HepG2 (cell line): ENCODE measurements at regions not wholly inside any gene's neighbourhood (a gene's known extent, or its start where the extent isn't known, plus 50 kb on each side); places are given as distances from the start of the nearest gene placed in this dataset.

ENCODE experiments used
- ATAC-seq: fragments of 200-7000 bp; cut with Tn5 transposase; 3 replicates; pipeline ENCODE4 v1.9.1; 2020; ENCODE audit warnings: mild to moderate bottlenecking, moderate library complexity
- BruUV-seq: library from RNA; stranded (reverse); fragments of 400-500 nt; replicated peaks from 2 replicates; lab custom pipeline; 2021; lab: Mats Ljungman, UMichigan
- CTCF ChIA-PET: fragments of 300-600 bp; formaldehyde crosslinking; extraction: SDS; loops from one replicate; lab custom pipeline; 2021; ENCODE audit warnings: low total read pairs, inconsistent platforms, low intra/inter-chr PET ratio; lab: Yijun Ruan, JAX
- POLR2A ChIA-PET: fragments of 350-600 bp; sonication (Branson Sonifier 250); formaldehyde crosslinking; loops from one replicate; lab custom pipeline; 2020; ENCODE audit warnings: antibody characterized with exemption, inconsistent platforms; lab: Yijun Ruan, JAX
- DNase-seq: peaks from one replicate; pipeline ENCODE4 v3.0.0-alpha.2; 2015; ENCODE audit warnings: low spot score
- FAIRE-seq: peaks from 3 replicates; lab custom pipeline; 2011; peaks lifted over from hg19 to GRCh38; lab: Jason Lieb, UNC
- H2AFZ ChIP-seq: one replicate; pipeline ENCODE4 v1.6.1; 2011; ENCODE audit warnings: low read length, inconsistent platforms
- H3K27ac ChIP-seq: fragments of 300-600 bp; 3 replicates; pipeline ENCODE4 v1.8.0; 2011; ENCODE audit warnings: mixed run types, mild to moderate bottlenecking, mixed read lengths, low read length, inconsistent platforms; ENCODE audit not compliant: insufficient read depth; ENCODE audit errors: extremely low read length
- H3K27me3 ChIP-seq, 2 experiments: fragments of 200-600 bp in 1 of 2; 2 replicates in 1 of 2; 3 replicates in 1 of 2; pipeline versions ENCODE4 v1.6.0 to v1.8.0; 2011; ENCODE audit warnings: low read length in 2 of 2, mild to moderate bottlenecking in 2 of 2, moderate library complexity in 2 of 2, inconsistent platforms in 1 of 2; ENCODE audit not compliant: insufficient read depth in 2 of 2, control insufficient read depth in 1 of 2
- H3K36me3 ChIP-seq, 2 experiments: fragments of 200-600 bp in 1 of 2; replicated peaks in 1 of 2; 2 replicates in 1 of 2; 3 replicates in 1 of 2; pipeline versions ENCODE4 v1.5.1 to v1.8.0; 2011; ENCODE audit warnings: low read length in 2 of 2, inconsistent platforms in 1 of 2; ENCODE audit not compliant: insufficient read depth in 2 of 2, control insufficient read depth in 1 of 2
- H3K4me1 ChIP-seq: 2 replicates; pipeline ENCODE4 v1.5.1; 2012; ENCODE audit warnings: low read length, inconsistent platforms; ENCODE audit not compliant: insufficient read depth
- H3K4me2 ChIP-seq: 2 replicates; pipeline ENCODE4 v1.6.0; 2011; ENCODE audit warnings: low read depth, low read length, inconsistent platforms
- H3K4me3 ChIP-seq, 3 experiments: fragments of 200-600 bp in 1 of 3; sonication (generic), shearing (Covaris generic) in 1 of 3; replicated peaks in 1 of 3; 2 replicates each; pipeline ENCODE4 v1.5.1; 2011 to 2016; ENCODE audit warnings: low read length in 3 of 3, inconsistent platforms in 2 of 3, low read depth in 2 of 3, mild to moderate bottlenecking in 2 of 3, control low read depth in 1 of 3, mixed read lengths in 1 of 3; ENCODE audit not compliant: insufficient read depth in 1 of 3
- H3K79me2 ChIP-seq: one replicate; pipeline ENCODE4 v1.6.1; 2011; ENCODE audit warnings: low read length, inconsistent platforms; ENCODE audit not compliant: insufficient read depth
- H3K9ac ChIP-seq: 2 replicates; pipeline ENCODE4 v1.6.0; 2011; ENCODE audit warnings: mild to moderate bottlenecking, low read depth, low read length, inconsistent platforms; ENCODE audit not compliant: insufficient read depth
- H3K9me3 ChIP-seq: 2 replicates; pipeline ENCODE4 v1.5.1; 2012; ENCODE audit warnings: mild to moderate bottlenecking, low read length
- H4K20me1 ChIP-seq: 2 replicates; pipeline ENCODE4 v1.6.0; 2011; ENCODE audit warnings: inconsistent platforms, mild to moderate bottlenecking, low read length, moderate library complexity; ENCODE audit not compliant: insufficient read depth
- CREM ChIP-seq, 2 experiments: sonication (generic) in 1 of 2; formaldehyde crosslinking in 1 of 2; IDR thresholded peaks; 2 replicates each; pipeline versions ENCODE4 v1.4.0 to v1.6.1; 2016 to 2020; ENCODE audit warnings: antibody characterized with exemption in 1 of 2, mild to moderate bottlenecking in 1 of 2, missing genetic modification reagents in 1 of 2
- NFKB2 ChIP-seq: sonication (generic); formaldehyde crosslinking; IDR thresholded peaks from 2 replicates; pipeline ENCODE4 v1.4.0; 2020; ENCODE audit warnings: missing genetic modification reagents, borderline replicate concordance
- ZNF101 ChIP-seq: sonication (generic); formaldehyde crosslinking; IDR thresholded peaks from 2 replicates; pipeline ENCODE4 v1.4.0; 2020; ENCODE audit warnings: mild to moderate bottlenecking, low read depth, missing genetic modification reagents, borderline replicate concordance
- ZNF780A ChIP-seq: sonication (generic); formaldehyde crosslinking; IDR thresholded peaks from 2 replicates; pipeline ENCODE4 v1.8.0; 2022; ENCODE audit warnings: mild to moderate bottlenecking, missing genetic modification reagents, moderate library complexity
- WGBS: methylation state at CpG from one replicate; pipeline ENCODE4 v1.1.6; 2017; ENCODE audit warnings: low lambda C conversion rate; 5-methylcytosine and 5-hydroxymethylcytosine counted together
- in situ Hi-C: cut with HindIII; loops from 2 replicates; pipeline ENCODE4 v1.10.0; 2017; ENCODE audit warnings: low pct_unique_long_range_greater_than_20kb; ENCODE audit not compliant: extremely low pct_ligation_motif_present
- intact Hi-C: fragments of 100-400 bp; cut with micrococcal nuclease; formaldehyde crosslinking; loops from one replicate; pipeline ENCODE4 v1.10.0; 2022; ENCODE audit not compliant: unreplicated experiment
- TF ChIP-seq, protein P1 (sequence below): sonication (generic); formaldehyde crosslinking; IDR thresholded peaks from 2 replicates; pipeline ENCODE4 v1.4.0; 2020; ENCODE audit warnings: missing genetic modification reagents
- TF ChIP-seq, protein P2 (sequence below): IDR thresholded peaks from 2 replicates; pipeline ENCODE4 v1.6.1; 2016; ENCODE audit warnings: low read depth, borderline replicate concordance

- no peak for TF ChIP-seq ZNF780A
- TF ChIP-seq CREM (IDR thresholded peaks at IDR 0.05), result no peak
- no peak for TF ChIP-seq CREM (CRISPR knock-in tag; IDR thresholded peaks at IDR 0.05)
Measured at GRCh38 chr10:119996944-119997343, 104.4 kb downstream of the SEC23IP start (continued).

GRCh38 chr10:119997429-119997828, 104.9 kb downstream of the SEC23IP start:
- no peaks in the 10 kb centered on the region for H3K36me3 ChIP-seq
- H3K27ac ChIP-seq, result no peak overlapping the region
- in situ Hi-C loops, result no loop called here
- no peaks in the 10 kb centered on the region for H4K20me1 ChIP-seq
- CTCF ChIA-PET, result no interaction called here
- DNase-seq (no peak), ATAC-seq (no peak), FAIRE-seq (no peak)
- H2AFZ ChIP-seq, result no peak overlapping the region
- H3K9me3 ChIP-seq, result no peaks in the 10 kb centered on the region
- WGBS, result 47% methylated on average over 2 of the region's 2 CpGs
- no peak overlapping the region for H3K4me3 ChIP-seq
- no peak overlapping the region for H3K9ac ChIP-seq
- H3K79me2 ChIP-seq, result no peaks in the 10 kb centered on the region
- H3K27me3 ChIP-seq, result peaks cover 0 to 6% of the 10 kb centered on the region in 2 experiments; a peak in 2 of 5 replicates
- TF ChIP-seq, protein P1, sequence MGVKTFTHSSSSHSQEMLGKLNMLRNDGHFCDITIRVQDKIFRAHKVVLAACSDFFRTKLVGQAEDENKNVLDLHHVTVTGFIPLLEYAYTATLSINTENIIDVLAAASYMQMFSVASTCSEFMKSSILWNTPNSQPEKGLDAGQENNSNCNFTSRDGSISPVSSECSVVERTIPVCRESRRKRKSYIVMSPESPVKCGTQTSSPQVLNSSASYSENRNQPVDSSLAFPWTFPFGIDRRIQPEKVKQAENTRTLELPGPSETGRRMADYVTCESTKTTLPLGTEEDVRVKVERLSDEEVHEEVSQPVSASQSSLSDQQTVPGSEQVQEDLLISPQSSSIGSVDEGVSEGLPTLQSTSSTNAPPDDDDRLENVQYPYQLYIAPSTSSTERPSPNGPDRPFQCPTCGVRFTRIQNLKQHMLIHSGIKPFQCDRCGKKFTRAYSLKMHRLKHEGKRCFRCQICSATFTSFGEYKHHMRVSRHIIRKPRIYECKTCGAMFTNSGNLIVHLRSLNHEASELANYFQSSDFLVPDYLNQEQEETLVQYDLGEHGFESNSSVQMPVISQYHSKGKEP (CRISPR knock-in tag), result no peak
- no peak for TF ChIP-seq NFKB2 (CRISPR knock-in tag)
- no peak for TF ChIP-seq ZNF101 (CRISPR knock-in tag)
- TF ChIP-seq, protein P2, sequence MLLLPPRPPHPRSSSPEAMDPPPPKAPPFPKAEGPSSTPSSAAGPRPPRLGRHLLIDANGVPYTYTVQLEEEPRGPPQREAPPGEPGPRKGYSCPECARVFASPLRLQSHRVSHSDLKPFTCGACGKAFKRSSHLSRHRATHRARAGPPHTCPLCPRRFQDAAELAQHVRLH (CRISPR knock-in tag), result no peak
- intact Hi-C loops, result no loop called here
- POLR2A ChIA-PET, result no interaction called here
- BruUV-seq, result no TSS peak
- H3K4me1 ChIP-seq, result no peaks in the 10 kb centered on the region
- no peak overlapping the region for H3K4me2 ChIP-seq
